Neuronal stem cell (in vitro differentiated cells): ENCODE measurements at regions not wholly inside any gene's neighbourhood (a gene's known extent, or its start where the extent isn't known, plus 50 kb on each side); places are given as distances from the start of the nearest gene placed in this dataset.

ENCODE experiments used
- DNase-seq: peaks from one replicate; pipeline ENCODE4 v3.0.0-alpha.2; 2013; ENCODE audit warnings: low spot score
- H2AFZ ChIP-seq: one replicate; pipeline ENCODE4 v1.6.1; 2013; ENCODE audit warnings: mild to moderate bottlenecking, low read length, inconsistent platforms
- H2AK5ac ChIP-seq: 2 replicates; pipeline ENCODE4 v1.6.1; 2013; ENCODE audit warnings: low read depth, mild to moderate bottlenecking, inconsistent platforms, low read length, moderate library complexity, mixed read lengths
- H2BK120ac ChIP-seq: 2 replicates; pipeline ENCODE4 v1.6.1; 2013; ENCODE audit warnings: low read depth, mild to moderate bottlenecking, inconsistent platforms, low read length, moderate library complexity, mixed read lengths
- H2BK12ac ChIP-seq: one replicate; pipeline ENCODE4 v1.6.1; 2013; ENCODE audit warnings: low read length, inconsistent platforms
- H2BK15ac ChIP-seq: 2 replicates; pipeline ENCODE4 v1.6.1; 2013; ENCODE audit warnings: mild to moderate bottlenecking, low read length, inconsistent platforms, mixed read lengths
- H2BK5ac ChIP-seq: one replicate; pipeline ENCODE4 v1.6.1; 2013; ENCODE audit warnings: inconsistent platforms, mild to moderate bottlenecking, low read length, moderate library complexity
- H3K14ac ChIP-seq: one replicate; pipeline ENCODE4 v1.6.1; 2013; ENCODE audit warnings: low read length, inconsistent platforms
- H3K18ac ChIP-seq: 2 replicates; pipeline ENCODE4 v1.6.1; 2013; ENCODE audit warnings: low read length, inconsistent platforms
- H3K23ac ChIP-seq: 2 replicates; pipeline ENCODE4 v1.6.1; 2013; ENCODE audit warnings: low read depth, mild to moderate bottlenecking, mixed read lengths, low read length, inconsistent platforms; ENCODE audit not compliant: poor library complexity
- H3K27ac ChIP-seq: replicated peaks from 3 replicates; pipeline ENCODE4 v1.5.1; 2013; ENCODE audit warnings: low read length, inconsistent platforms
- H3K27me3 ChIP-seq, 3 experiments: 2 replicates each; pipeline ENCODE4 v1.6.1; 2013; ENCODE audit warnings: low read length in 3 of 3, mild to moderate bottlenecking in 2 of 3, inconsistent platforms in 1 of 3, low read depth in 1 of 3, mixed read lengths in 1 of 3, moderate library complexity in 1 of 3; ENCODE audit not compliant: control insufficient read depth in 3 of 3, insufficient read depth in 3 of 3
- H3K36me3 ChIP-seq, 2 donors: replicated peaks in 1 of 2; 2 replicates each; pipeline ENCODE4 v1.6.1; 2013; ENCODE audit warnings: low read length in 2 of 2; ENCODE audit not compliant: control insufficient read depth in 2 of 2, insufficient read depth in 2 of 2
- H3K4ac ChIP-seq: 2 replicates; pipeline ENCODE4 v1.6.1; 2013; ENCODE audit warnings: inconsistent platforms, mild to moderate bottlenecking, low read length, moderate library complexity
- H3K4me1 ChIP-seq, 2 donors: 1 replicate in 1 of 2; 2 replicates in 1 of 2; pipeline ENCODE4 v1.6.1; 2013; ENCODE audit warnings: low read length in 2 of 2, low read depth in 1 of 2; ENCODE audit not compliant: control insufficient read depth in 2 of 2, insufficient read depth in 1 of 2
- H3K4me2 ChIP-seq: one replicate; pipeline ENCODE4 v1.6.1; 2013; ENCODE audit warnings: mild to moderate bottlenecking, low read length, inconsistent platforms; ENCODE audit not compliant: insufficient read depth, poor library complexity, severe bottlenecking
- H3K4me3 ChIP-seq, 2 donors: 2 replicates each; pipeline ENCODE4 v1.5.1; 2013; ENCODE audit warnings: low read length in 2 of 2, mild to moderate bottlenecking in 2 of 2, inconsistent platforms in 1 of 2, moderate library complexity in 1 of 2
- H3K79me1 ChIP-seq: one replicate; pipeline ENCODE4 v1.6.1; 2013; ENCODE audit warnings: low read depth, mild to moderate bottlenecking, inconsistent platforms, low read length, moderate library complexity
- H3K9ac ChIP-seq: one replicate; pipeline ENCODE4 v1.6.1; 2013; ENCODE audit warnings: mild to moderate bottlenecking, low read depth, low read length, inconsistent platforms; ENCODE audit not compliant: poor library complexity
- H3K9me3 ChIP-seq, 2 donors: replicated peaks in 1 of 2; 2 replicates each; pipeline versions ENCODE3 to v1.6.1; 2013; ENCODE audit warnings: low read length in 2 of 2, mild to moderate bottlenecking in 2 of 2, inconsistent platforms in 1 of 2, low read depth in 1 of 2, mixed read lengths in 1 of 2, moderate library complexity in 1 of 2; ENCODE audit not compliant: control insufficient read depth in 2 of 2, insufficient read depth in 1 of 2
- H4K8ac ChIP-seq: one replicate; pipeline ENCODE4 v1.6.1; 2013; ENCODE audit warnings: low read depth, mild to moderate bottlenecking, inconsistent platforms, low read length, moderate library complexity
- H4K91ac ChIP-seq: one replicate; pipeline ENCODE4 v1.6.1; 2013; ENCODE audit warnings: low read length, low read depth, mild to moderate bottlenecking, inconsistent platforms; ENCODE audit not compliant: poor library complexity
- WGBS, 2 donors: extraction: QIAGEN DNeasy Blood & Tissue Kit; methylation state at CpG; one replicate each; pipeline ENCODE4 v1.1.7; 2013; ENCODE audit warnings: missing lambda C conversion rate in 2 of 2, mixed read lengths in 1 of 2; ENCODE audit not compliant: insufficient read length in 2 of 2, insufficient replicate concordance in 1 of 2; ENCODE audit errors: extremely low coverage in 2 of 2; 5-methylcytosine and 5-hydroxymethylcytosine counted together

DNA sequence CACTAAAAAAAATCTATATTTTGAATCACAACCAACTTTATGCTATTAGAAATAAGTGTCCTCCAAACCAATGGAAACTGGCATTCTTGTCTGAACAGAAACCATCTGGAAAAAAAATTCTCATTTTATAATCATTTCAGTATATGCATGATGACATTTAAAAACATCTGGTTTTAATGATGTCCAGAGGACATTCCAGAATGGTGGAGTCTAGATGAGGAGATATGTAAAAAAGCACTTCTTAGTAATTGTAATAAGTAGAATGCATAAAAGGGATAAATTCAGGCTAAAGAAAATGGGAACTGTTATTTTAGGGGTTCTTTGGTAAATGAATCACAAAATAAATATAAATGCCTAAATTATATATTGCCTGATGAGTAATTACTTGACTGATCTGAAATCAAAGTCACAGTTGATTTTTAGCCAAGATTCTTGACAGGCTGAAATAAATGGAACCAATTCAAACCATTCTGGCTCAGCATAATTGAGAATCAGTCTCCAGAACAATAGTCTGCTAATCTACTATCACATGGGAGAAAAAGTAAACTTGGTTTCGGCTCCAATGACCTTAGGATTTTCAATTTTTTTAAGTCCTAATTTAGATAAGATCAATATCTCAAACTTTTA lies 636.6 kb downstream of the FAT4 start:
- no peak overlapping the region for H2BK5ac ChIP-seq
- H3K4me3 ChIP-seq, result no peak overlapping the region
- no peak overlapping the region for H2BK15ac ChIP-seq
- no peak overlapping the region for H3K18ac ChIP-seq
- H3K9ac ChIP-seq, result no peak overlapping the region
- no peak overlapping the region for H3K27ac ChIP-seq
- DNase-seq, result no peak
- WGBS, 2 donors, result no CpG with 5 or more reads among the region's 1 CpG
- no peak overlapping the region for H4K8ac ChIP-seq
- no peaks in the 10 kb centered on the region for H3K9me3 ChIP-seq
- no peak overlapping the region for H2BK120ac ChIP-seq
- no peak overlapping the region for H2AK5ac ChIP-seq
- H2AFZ ChIP-seq, result no peak overlapping the region
- no peaks in the 10 kb centered on the region for H3K79me1 ChIP-seq
- H3K4me2 ChIP-seq, result no peak overlapping the region
- H3K23ac ChIP-seq, result no peak overlapping the region
- no peak overlapping the region for H2BK12ac ChIP-seq
- H3K4ac ChIP-seq, result no peak overlapping the region
- no peaks in the 10 kb centered on the region for H3K4me1 ChIP-seq
- H3K36me3 ChIP-seq, result no peaks in the 10 kb centered on the region
- H3K27me3 ChIP-seq, result no peaks in the 10 kb centered on the region
- no peak overlapping the region for H3K14ac ChIP-seq
- no peak overlapping the region for H4K91ac ChIP-seq

DNA sequence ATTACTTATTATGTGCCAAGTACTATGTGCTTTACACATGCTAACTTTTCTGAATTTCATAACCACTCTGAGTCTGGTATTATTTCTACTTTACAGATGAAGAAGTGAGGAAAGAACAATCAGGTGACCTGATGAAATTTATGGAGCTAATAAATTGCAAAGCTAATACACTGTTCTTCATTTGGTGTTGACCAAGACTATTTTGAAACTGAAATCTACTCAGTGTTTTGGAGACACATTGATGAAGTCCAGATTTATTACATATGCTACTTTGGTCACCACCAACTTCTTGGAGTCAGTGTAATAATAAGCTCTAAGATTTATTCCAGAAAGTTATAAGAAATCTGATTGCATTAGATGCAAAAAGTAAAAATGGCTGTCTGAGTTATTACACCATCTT lies 637.9 kb downstream of the FAT4 start:
- no peak overlapping the region for H3K27ac ChIP-seq
- H3K4ac ChIP-seq, result no peak overlapping the region
- H3K9ac ChIP-seq, result no peak overlapping the region
- H2AFZ ChIP-seq, result no peak overlapping the region
- no peak for DNase-seq
- H4K91ac ChIP-seq, result no peak overlapping the region
- H3K23ac ChIP-seq, result no peak overlapping the region
- H3K27me3 ChIP-seq, result no peaks in the 10 kb centered on the region
- H2BK120ac ChIP-seq, result no peak overlapping the region
- no peaks in the 10 kb centered on the region for H3K79me1 ChIP-seq
- no peak overlapping the region for H4K8ac ChIP-seq
- no peaks in the 10 kb centered on the region for H3K4me1 ChIP-seq
- H2BK5ac ChIP-seq, result no peak overlapping the region
- no peaks in the 10 kb centered on the region for H3K9me3 ChIP-seq
- no peak overlapping the region for H3K4me3 ChIP-seq
- no peak overlapping the region for H2AK5ac ChIP-seq
- no peak overlapping the region for H3K4me2 ChIP-seq
- no peak overlapping the region for H3K18ac ChIP-seq
- H3K36me3 ChIP-seq, result no peaks in the 10 kb centered on the region
- H3K14ac ChIP-seq, result no peak overlapping the region
- H2BK12ac ChIP-seq, result no peak overlapping the region
- no peak overlapping the region for H2BK15ac ChIP-seq

DNA sequence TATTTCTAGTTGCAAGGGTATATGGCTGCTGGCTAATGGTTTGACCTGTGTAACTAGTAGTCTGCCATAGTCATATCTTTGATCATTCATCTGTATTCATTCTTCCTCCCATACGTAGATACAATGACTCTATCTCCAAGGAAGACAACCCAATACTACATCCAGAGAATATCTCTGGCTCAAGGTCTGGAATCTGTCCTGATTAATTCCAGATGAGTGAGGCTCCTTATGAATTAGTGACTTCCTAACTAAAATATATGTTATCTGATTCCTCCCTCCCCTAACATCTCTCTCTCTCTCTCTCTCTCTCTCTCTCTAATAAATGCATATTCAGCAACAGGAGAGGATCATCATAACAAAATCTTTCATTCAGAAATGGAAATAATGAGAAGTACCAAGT lies 641.5 kb downstream of the FAT4 start:
- Histone ChIP-seq H2AK5ac (no peak overlapping the region), H3K14ac (no peak overlapping the region), H2BK12ac (no peak overlapping the region), H3K27ac (no peak overlapping the region), H3K79me1 (no peaks in the 10 kb centered on the region), H3K27me3 (no peaks in the 10 kb centered on the region), H3K36me3 (no peaks in the 10 kb centered on the region), H3K4ac (no peak overlapping the region), H2BK5ac (no peak overlapping the region), H3K4me2 (no peak overlapping the region), H3K9me3 (no peaks in the 10 kb centered on the region), H3K4me1 (no peaks in the 10 kb centered on the region), H2BK15ac (no peak overlapping the region), H2BK120ac (no peak overlapping the region), H4K91ac (no peak overlapping the region), H2AFZ (no peak overlapping the region), H3K23ac (no peak overlapping the region), H3K18ac (no peak overlapping the region), H4K8ac (no peak overlapping the region), H3K9ac (no peak overlapping the region), H3K4me3 (no peak overlapping the region)
- no peak for DNase-seq
- WGBS, 2 donors, result no CpG with 5 or more reads among the region's 1 CpG

DNA sequence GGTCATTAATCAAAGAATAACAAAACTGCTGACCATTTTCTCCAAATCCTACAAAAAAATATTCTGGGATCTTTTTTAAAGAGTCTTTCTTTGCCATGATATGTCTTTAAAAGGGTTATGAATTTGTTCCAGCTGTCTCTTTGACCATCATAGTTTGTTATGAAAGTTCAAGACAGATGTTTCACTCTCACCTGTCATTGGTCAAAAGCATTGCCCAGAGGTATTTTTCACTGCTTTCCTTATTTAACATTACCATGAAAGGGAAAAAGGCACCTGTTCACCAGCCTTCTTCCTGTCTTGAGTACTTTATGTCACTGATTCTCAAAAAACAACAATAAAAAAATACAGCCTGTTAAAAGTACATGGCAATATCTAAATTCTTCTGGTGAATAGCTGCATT lies 643.8 kb downstream of the FAT4 start:
- Histone ChIP-seq H2BK15ac (no peak overlapping the region), H2BK5ac (no peak overlapping the region), H3K9me3 (no peaks in the 10 kb centered on the region), H2AK5ac (no peak overlapping the region), H3K4me1 (no peaks in the 10 kb centered on the region), H4K8ac (no peak overlapping the region), H3K79me1 (no peaks in the 10 kb centered on the region), H3K27me3 (no peaks in the 10 kb centered on the region), H3K27ac (no peak overlapping the region), H2BK12ac (no peak overlapping the region), H3K18ac (no peak overlapping the region), H3K14ac (no peak overlapping the region), H3K4me2 (no peak overlapping the region), H3K23ac (no peak overlapping the region), H3K4me3 (no peak overlapping the region), H2AFZ (no peak overlapping the region), H3K4ac (no peak overlapping the region), H4K91ac (no peak overlapping the region), H3K9ac (no peak overlapping the region), H3K36me3 (no peaks in the 10 kb centered on the region), H2BK120ac (no peak overlapping the region)
- DNase-seq, result no peak
